ENCODE measurements at regions not wholly inside any gene's neighbourhood (a gene's known extent, or its start where the extent isn't known, plus 50 kb on each side); places are given as distances from the start of the nearest gene placed in this dataset.

DNA sequence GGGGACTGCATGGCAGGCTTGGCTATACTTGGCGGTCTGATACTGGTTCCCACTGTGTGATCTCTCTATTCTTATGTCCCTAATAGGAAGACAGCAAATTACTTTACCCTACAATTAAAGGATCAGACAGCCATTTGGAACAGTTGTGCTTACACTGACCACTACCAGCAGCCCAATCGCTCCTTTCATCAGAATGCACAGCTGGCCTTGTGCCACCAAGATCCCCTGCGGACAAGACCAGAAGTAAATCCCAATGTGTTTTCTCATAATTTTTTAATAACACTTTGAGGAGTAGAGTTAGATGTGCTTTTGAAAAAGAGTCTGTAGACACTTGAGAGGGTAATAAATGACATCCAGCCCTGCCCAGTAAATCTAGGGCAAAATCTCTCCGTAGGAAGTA is 297.2 kb upstream of the ZNF32 start:
- no peak for DNase-seq

DNA sequence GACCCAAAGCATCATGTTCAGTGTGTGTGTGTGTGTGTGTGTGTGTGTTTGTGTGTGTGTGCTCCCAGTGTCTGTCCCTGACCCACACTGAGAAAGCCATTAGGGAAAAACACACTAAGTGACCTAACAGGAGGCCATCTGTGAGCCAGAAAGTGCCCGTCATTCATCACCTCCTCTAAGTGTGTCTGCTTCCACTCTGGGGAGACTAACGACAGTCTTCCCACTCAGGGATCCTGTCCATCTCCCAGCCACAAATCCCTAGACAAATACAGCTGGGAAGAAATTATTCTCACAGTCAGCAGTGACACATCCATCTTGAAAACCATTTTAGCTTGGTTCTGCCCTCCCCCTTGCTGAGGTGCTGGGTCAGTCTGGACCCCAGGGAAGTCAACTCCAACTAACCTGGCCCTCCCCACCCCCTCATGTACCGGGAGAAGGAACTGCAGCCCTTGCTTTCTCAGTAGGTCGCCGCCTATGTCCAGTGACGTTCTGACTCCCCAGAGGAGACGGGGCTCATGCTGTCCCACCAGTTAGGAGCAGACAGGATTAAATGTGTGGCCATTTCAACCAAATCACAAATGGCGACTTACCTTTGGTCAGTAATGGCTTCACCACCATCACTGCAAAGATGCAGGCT is 296.5 kb upstream of the ZNF32 start:
- DNase-seq = no peak

DNA sequence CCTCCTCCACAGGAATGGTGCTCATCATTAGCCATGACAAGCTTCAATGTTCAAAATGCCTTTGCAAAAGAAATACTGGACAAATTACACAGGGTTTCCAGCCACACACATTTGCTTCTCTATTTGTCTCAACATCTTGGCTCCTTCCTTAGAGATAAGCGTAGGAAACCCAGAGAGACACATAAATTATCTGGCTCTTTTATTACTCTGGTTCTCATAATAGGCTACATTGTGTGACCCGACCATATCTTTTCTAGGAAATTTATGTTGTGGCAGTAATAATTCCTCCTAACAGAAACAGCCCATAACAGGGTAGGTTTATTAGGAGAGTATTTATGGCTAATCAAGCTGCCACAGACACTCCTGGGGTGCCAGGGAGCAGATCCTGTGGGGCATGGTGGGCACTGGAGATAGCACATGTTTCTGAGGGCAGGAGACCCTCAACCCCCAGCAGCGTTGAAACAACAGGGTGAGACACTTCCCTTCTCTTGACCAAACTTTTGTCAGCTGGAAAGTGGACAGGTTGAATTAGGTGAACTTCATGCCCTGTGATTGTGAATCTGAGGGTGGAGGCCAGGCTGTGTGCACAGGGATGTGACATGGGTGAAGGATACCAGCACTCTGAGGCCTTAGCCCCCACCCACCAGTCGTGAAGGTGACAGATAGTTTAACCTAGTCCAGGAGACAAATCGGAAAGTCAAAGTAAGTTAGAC is 295.9 kb upstream of the ZNF32 start:
- no peak for DNase-seq

DNA sequence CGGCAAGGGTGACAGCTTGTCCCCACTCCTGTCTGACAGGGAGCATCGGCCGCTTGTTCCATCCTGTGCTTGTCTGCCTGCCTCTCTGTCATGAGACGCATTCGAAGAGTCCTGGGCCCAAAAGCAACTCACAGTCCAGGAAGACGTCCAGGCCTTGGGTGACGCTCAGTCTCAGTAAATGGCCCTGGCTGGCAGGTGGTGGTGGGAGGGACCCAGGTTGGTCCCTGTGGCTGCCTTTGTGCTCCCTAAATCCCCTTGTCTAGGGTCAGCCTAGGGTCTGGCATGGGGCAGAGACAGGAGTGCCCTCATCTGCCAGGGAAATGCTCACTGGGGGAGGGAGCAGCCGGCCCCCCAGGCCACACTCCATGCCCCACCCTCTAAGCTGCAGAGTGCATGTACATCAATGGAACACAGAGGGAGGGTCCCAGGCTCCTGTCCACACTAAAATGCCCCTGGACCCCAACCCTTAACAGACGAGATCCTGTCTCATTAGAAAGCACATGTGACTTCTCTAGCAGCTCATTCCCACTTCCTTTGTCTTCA is 295.2 kb upstream of the ZNF32 start:
- no peak for DNase-seq

DNA sequence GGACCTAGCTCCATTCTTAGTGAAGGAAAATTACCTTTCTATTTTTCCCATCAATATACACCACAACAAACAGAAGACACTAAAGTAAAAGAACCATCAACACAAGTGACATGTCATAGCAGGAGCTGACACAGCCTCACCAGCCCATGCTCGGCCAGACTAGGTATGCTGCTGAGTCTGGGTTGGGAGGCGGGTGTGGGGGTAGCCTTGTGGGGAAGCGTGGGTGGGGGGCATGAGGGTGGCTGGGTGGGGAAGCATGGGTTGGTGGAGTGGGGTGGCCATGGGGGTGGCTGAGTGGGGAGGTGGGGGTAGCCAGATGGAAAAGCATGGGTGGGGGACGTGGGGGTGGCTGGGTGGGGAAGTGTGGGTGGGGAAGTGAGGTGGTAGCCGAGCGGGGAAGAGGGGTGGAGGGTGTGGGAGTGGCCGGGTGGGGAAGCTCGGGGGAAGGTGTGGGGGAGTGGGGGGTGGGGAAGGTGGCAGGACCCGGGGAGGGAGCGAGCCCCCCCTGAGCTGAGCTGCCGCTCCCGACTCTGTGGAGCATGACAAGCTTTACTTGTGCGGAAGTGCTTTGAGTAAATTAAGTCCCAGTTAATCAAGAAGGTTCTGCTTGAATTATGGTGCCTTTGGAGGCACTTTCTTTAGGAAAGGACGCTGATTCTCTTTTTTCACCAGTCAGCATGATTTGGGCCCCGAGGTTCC is 294.6 kb upstream of the ZNF32 start:
- no peak for DNase-seq

DNA sequence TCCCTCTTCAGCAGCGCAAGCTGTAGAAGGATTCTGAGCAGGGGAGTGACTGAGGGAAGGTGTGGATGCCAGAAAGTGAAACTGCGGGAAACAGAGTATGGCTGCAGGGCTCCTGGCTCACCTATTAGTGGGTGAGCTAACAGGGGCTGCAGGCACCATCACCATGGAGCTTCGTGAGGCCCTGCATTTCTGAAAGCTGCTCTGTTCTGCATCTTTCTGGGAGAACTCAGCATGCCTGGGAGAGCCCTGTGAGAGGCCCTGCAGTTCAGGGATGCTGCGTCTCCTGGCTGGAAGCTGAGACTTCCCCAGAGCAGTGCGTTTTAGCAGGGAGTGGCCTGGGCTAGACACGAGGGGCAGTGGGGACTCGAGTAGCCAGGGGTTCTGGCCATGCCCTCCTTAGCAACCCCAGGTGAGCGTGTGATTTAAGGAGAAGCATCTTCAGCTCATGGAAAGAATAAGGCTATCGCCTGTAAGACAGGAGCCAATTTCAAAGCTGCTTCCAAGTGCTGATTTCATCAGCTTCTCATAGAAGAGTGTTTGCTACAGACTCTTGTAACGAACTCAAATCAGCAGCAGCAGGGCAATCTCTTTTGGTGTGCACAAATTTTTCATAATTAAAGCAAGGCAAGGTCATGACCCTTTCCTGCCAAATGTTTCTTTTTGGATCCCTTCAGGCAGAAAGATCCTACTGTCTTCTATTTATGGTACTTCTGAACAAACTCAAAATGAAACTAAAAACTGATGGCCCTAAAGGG is 293.6 kb upstream of the ZNF32 start:
- no peak for DNase-seq

DNA sequence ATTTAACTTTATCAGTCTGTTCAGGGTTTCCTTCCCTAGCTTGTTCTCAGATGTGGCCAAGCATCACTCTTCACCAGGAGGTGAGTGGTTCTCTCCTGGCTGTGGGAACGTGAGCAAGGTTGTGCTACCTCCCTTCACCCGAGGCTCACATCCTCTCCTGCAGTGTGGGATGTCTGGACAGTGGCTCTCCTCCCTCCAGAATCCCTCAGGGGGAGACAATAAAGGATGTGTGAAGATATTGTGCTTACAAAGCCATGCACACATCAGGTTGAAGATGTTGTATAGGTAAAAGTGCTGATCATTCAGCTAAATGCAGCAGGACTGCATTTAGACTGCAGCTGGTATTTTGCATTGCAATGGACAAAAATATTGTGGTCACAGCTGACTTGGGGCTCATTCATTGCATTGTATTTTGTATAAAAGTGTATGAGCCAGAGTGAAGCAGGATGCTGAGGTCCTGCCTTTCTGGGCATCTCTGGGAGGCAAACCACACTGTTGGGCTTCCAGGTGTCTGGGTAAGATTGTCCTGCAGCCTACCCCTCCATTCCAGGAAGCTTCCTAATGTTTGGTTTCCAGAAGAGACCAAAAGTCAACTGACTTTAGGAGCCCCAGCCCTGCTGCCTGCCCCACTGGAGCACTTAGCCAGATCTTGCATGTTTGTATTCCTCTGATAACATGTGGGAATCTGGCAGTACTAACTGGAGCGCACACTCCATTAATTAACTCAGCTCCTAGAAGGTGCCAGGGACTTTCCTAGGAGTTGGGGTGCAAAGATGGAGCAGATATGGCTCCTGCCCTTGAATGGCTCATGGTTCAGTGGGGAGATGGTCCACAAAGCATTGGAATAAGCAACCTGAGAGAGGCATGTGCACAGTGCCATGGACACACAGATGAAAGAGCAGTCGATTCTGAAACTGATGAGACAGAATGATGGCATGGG is 292.5 kb upstream of the ZNF32 start:
- DNase-seq = no peak

DNA sequence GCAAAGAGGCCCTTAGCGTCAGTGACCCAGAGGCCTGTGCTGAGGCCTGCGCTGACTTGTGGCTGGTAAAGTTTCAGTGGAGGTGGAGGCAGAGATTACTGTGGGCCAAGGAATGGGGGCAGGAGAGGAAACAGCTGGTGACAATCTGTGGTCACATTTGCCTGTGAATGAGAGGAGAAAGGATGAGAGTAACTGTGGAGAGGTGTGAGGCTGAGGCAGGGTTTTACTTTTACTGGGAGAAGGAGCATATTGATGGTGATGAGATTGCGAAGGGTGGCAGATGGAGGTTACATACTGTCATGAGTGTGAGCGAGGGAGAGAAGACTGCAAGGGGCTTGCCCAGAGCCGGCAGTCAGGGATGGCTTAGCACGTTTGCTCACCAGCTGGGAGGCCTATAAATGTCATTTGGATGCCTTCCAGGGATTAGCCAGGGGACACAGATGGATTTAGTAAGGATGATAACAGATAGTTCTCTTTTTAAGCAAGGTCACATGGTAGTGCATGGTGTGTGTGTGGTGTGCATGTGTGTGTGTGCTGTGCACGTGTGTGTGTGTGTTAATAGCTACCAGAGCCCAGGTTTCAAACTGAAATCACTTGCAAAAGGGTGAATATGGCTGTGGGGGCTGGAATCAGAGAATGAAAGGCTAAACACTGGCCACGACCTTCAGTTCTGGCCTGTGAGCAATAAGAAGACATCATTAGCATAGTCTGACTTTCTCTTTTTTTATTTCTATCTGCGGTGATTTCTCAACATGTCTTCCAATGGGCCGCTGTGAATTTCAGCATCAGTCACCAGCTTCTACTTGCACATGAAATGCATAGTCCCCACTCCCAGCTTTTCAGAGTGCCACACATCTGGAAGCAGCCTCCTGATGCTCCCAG is 291.5 kb upstream of the ZNF32 start:
- DNase-seq = no peak

DNA sequence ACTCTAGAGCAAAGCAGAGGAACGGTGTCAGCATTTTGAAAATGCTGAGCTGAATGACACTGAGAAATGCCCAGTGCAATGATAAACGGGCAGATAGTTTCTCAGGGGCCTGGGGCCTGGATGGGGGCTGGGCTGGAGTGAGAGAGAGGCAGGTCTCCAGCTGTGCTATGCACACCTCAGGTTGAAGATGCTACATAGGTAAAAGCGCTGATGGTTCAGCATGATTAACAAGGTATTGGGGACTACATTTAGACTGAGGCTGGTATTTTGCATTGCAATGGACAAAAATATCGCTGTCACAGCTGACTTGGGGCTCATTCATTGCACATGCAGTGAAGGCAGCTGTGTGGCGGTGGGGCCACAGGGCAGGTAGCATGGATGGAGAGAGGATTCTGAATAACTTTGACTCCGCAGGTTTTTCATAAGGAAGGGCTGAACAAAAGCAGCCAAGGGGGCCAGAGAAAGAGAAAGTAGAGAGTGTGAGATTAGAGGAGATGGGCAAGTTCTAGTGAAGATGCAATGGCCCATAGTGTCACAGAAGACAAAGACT is 290.8 kb upstream of the ZNF32 start:
- DNase-seq = no peak

DNA sequence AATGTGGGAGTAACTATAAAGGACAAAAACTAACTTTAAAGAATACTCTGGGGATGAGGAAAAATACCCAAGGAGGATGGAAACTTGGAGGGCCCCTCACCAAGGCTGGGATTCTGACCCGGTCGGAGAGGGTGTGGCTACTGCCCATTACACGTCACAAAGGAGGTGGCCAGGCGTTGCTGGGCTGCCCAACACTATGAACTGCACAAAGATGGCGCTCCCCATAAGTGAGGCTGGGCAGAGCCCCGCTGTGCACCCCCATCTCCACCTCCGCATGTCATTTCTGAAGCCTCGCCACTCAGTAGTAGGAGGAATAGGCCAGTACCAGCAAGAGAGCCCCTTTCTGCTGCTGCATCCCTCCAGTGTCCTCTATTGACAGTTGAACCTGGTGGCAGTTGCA is 290.1 kb upstream of the ZNF32 start:
- no peak for DNase-seq

DNA sequence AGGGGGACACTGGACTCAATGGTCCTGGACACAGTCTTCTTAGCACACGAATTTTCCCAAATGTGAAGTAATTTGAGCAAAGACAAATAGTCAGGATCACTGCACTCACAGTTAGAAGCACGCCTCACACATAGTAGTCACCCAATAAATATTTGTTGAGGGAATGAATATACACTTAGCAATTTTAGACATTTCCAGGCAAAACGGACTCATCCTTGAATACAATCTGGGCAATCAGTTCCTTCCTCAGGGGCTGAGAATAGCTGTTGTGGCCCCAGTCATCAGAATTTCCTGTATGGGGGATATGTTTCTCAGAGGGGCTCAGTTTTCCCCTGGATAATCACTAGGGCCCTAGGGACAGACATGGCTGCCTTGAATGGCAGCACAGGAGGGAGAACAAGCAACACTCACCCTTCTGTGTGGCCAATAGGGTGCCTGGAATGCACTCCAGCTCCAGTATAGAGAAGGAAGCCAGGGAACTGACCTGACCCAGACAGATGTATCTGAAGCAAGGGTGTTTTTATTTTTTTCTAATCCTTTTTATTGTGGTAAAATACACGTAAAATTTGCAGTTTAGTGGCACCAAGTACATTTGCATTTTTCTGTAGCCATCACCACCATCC is 282.7 kb upstream of the ZNF32 start:
- no peak for DNase-seq

DNA sequence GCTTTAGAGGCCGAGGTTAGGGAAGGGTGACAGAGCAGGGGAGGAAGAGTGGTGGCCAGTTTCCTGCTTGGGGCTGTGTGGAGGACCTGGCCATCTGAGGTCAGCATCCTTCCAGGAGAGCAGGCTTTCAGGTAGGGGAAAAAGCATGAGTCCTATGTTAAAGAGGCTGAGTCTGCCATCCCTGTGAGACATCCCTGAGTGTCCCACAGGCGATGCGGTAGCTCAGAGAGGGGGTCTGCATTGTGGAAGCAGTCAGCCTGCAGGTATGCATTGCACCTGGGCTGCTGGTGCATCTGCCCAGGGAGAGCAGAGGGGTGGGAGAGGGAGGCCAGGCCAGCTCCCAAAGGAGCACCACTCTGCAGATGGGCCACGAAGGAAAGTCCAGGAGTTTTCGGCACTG is 282.1 kb upstream of the ZNF32 start:
- DNase-seq = no peak

DNA sequence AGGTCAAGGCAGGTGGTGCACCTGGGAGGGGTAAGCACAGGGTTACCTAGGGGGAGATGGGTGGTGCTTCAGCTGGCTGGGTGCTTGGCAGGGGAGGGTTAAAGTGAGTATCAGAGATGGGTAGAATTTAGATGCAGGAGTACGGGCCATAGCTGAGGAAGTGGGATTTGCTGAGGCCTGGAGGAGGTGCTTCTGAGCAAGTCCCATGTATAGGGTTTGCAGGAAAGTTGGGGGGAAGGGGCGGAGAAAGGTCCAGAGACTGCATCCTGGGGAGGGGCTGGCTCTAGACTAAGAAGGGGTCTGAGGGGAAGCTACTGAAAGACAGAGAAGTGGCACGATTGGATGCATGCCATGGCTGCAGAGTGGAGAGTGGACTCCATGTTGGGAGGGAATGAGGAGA is 281.6 kb upstream of the ZNF32 start:
- DNase-seq = no peak

DNA sequence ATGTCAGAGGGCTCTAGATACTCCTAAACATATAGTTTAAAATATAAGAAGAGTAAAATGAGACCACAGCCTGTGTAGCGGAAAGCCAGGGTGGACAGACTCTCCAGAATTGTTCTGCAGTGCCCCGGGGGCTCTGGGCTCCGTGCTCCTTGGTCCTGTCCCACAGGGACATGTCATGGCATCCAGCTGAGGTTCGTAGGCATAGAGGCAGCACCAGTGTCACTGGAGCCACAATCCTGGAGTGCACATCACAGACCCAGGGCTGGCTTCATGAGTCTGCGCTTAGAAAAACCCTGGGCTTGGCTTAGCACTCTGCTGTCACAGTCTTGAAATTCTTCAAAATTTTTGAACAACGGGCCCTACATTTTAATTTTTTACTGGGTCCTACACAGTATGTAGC is 280.4 kb upstream of the ZNF32 start:
- DNase-seq = no peak

DNA sequence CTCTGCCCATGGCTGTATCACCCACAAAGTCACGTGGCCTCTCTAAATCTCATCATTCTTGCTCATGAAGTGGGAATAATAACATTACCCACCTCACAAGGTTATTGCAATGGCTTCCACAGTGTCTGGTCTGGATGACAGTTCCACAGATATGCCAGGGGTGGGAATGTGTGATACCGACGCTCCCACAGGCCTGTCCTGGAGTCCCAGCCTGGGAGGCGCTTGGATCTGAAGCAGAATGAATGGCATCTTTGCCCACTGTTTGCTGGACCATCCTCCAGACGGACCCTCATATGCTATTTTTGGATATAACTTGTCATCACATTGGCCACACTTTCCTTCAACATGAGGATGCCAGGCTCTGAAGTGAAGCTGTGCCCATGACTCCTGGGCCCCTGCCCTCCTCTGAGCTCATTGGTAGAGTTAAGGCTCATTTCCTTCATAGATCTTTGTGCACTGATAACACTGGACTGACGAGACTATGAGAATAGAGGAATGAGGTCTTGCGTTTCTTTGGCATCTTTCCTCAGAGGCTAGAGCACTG is 279.8 kb upstream of the ZNF32 start:
- DNase-seq = no peak

DNA sequence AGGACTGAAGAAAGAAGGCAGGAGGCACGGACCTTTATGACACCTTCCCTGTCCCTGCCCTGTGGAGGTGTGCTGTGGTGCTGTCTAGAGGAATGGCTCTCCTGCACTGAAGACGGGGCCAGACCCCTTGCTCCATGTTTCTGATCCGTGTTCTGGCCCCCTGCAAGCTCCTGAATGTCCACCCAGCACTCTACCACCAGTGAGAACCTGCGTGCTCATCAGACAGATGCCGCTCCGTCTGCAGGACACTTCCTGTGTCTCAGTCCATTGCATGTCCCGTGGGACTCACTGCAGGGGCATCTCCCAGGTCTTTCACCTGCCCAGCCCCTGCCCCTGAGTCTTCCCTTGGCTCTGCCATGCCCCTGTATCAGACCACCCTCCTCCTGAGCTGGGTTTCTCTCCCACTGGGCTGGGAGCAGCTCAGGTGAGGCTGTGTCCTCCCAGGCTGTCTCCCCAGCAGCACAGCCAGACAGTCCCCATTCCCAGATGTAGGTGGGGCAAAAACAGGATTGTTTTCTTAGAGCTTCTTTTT is 278.3 kb upstream of the ZNF32 start:
- DNase-seq = no peak

DNA sequence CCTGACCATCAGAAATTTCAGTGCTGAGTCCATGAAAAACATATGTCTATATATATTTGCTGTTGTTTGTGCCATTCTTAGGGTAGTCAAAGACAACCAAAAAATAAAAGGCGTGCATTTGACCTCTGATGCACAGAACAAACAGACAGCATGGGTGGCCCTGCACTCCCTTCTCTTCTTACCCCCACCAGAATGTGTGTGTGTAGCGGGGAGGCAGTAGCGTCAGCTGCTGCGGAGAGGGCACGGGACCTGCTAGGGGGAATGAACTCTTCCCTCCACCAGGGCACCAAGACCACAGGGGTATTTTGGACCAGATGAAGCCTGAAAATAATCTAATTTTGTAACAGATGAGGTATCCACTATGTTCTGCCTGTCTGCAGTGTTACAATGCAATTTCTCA is 277.7 kb upstream of the ZNF32 start:
- DNase-seq = no peak

DNA sequence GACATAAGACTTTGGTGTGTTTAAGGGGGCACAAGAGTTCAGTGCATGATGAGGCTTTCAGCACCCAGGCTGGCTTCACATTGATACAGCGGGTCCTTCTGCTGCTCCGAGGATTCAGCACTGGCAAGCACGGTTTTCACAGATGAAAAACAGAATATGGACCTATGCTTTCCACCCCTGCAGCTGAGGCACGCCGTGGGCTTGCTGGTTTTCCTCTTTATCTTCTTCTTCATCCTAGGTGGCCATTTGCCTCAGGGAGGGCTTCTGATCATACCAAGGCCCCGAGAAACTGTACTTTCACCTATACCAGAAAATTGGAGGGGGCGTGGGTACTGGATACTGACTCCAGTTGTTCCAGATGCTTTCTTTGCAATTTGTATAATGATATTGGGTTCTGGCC is 277.1 kb upstream of the ZNF32 start:
- DNase-seq = no peak

DNA sequence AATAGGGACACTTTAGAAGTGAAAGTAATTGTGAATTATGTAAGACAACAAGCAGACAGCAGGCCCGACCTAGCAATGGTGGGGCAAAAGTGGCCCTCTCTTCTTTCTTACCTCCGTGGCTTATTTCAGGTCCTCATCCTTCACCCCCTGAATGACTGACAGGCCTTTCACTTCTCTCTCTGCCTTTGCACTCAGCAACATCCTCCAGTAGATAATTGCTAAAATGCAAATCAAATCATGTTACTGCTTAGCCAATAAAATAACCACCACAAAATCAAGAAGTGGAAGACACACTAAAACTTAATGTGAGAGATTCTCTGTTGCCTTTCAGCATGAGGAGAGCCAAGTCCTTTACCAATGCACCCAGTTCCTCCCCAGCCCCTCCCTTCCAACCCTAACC is 274.6 kb upstream of the ZNF32 start:
- no peak for DNase-seq
